Liver (tissue), 3 donors: ENCODE measurements at regions not wholly inside any gene's neighbourhood (a gene's known extent, or its start where the extent isn't known, plus 50 kb on each side); places are given as distances from the start of the nearest gene placed in this dataset.

Experiments used
- CTCF ChIP-seq: fragments of 150-350 bp; IDR thresholded peaks from 2 replicates; pipeline ENCODE4 v1.5.1; 2017; ENCODE audit warnings: improper control_type of control experiment, low read depth, low read length; ENCODE audit not compliant: missing input control
- EGR1 ChIP-seq, 2 donors: IDR thresholded peaks; 2 replicates each; pipeline ENCODE4 v1.6.1; 2016 to 2018; ENCODE audit warnings: antibody characterized with exemption in 2 of 2, low read depth in 2 of 2
- RAD21 ChIP-seq, 2 donors: IDR thresholded peaks; 2 replicates each; pipeline ENCODE4 v1.6.1; 2016; ENCODE audit warnings: antibody characterized with exemption in 2 of 2, mild to moderate bottlenecking in 2 of 2
- REST ChIP-seq: IDR thresholded peaks from 2 replicates; pipeline ENCODE4 v1.6.1; 2016; ENCODE audit warnings: antibody characterized with exemption, mild to moderate bottlenecking
- YY1 ChIP-seq: IDR thresholded peaks from 2 replicates; pipeline ENCODE4 v1.6.1; 2016; ENCODE audit warnings: antibody characterized with exemption, mild to moderate bottlenecking
- TF ChIP-seq, protein P1 (sequence below): IDR thresholded peaks from 2 replicates; pipeline ENCODE4 v1.6.1; 2016; ENCODE audit warnings: antibody characterized with exemption
- donor health status: healthy.
- donor health status: healthy.

DNA sequence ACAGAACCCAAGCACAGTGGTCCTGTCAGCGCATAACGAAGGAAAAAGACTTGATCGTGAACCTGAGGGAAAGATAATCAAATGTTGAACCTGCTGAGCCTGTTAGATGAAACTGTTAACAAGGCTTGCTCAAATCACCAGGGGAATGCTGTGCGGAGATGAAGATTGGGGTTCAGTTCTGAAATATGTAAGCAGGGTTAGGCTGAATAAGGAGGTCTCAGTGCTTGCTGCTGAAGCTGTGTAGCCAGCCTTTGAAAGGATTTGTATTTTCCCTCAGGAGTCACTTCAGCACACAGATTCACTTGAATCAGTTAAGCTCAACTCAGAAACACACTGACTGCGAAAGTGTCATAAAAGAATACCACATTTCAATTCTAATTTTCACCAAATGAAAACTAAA, 793.5 kb downstream of the OLFM4 start:
- no peak for TF ChIP-seq REST
- no peak for TF ChIP-seq CTCF
- TF ChIP-seq EGR1 (IDR thresholded peaks at IDR 0.05; ENCODE audit: low read depth in 2 of 2) = no peak
- TF ChIP-seq RAD21 (IDR thresholded peaks at IDR 0.05) = no peak
- TF ChIP-seq, protein P1, sequence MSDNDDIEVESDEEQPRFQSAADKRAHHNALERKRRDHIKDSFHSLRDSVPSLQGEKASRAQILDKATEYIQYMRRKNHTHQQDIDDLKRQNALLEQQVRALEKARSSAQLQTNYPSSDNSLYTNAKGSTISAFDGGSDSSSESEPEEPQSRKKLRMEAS = no peak
- no peak for TF ChIP-seq YY1
